Neutrophil (primary cell): ENCODE measurements at regions not wholly inside any gene's neighbourhood (a gene's known extent, or its start where the extent isn't known, plus 50 kb on each side); places are given as distances from the start of the nearest gene placed in this dataset.

Experiments
- H3K27ac ChIP-seq: fragments of 200-600 bp; sonication (generic); 2 replicates; pipeline ENCODE4 v1.5.1; 2016; ENCODE audit warnings: mild to moderate bottlenecking, moderate library complexity
- H3K27me3 ChIP-seq: fragments of 200-600 bp; sonication (generic); 2 replicates; pipeline ENCODE4 v1.6.0; 2016; ENCODE audit warnings: mild to moderate bottlenecking
- H3K36me3 ChIP-seq: fragments of 200-600 bp; sonication (generic); 2 replicates; pipeline ENCODE4 v1.5.1; 2017
- H3K4me1 ChIP-seq, 2 experiments: fragments of 200-600 bp in 1 of 2; sonication (generic) in 1 of 2; 1 replicate in 1 of 2; 2 replicates in 1 of 2; pipeline versions ENCODE4 v1.5.1 to v1.6.1; 2013 to 2016; ENCODE audit warnings: low read depth in 1 of 2, low read length in 1 of 2, mild to moderate bottlenecking in 1 of 2, moderate library complexity in 1 of 2; ENCODE audit not compliant: control insufficient read depth in 1 of 2, insufficient read depth in 1 of 2
- H3K4me3 ChIP-seq, 2 experiments: fragments of 200-600 bp in 1 of 2; sonication (generic) in 1 of 2; 1 replicate in 1 of 2; 2 replicates in 1 of 2; pipeline ENCODE4 v1.5.1; 2013 to 2016; ENCODE audit warnings: low read depth in 1 of 2, low read length in 1 of 2, mild to moderate bottlenecking in 1 of 2, moderate library complexity in 1 of 2
- H3K9me3 ChIP-seq: fragments of 200-600 bp; sonication (generic); 2 replicates; pipeline ENCODE4 v1.5.1; 2016
- CTCF ChIP-seq: fragments of 200-600 bp; sonication (generic); IDR thresholded peaks from 2 replicates; pipeline ENCODE4 v1.5.1; 2016; ENCODE audit warnings: antibody characterized with exemption

- no peaks in the 10 kb centered on the region for H3K27me3 ChIP-seq
- no peaks in the 10 kb centered on the region for H3K36me3 ChIP-seq
- no peak overlapping the region for H3K4me3 ChIP-seq
- no peak for TF ChIP-seq CTCF
- no peaks in the 10 kb centered on the region for H3K9me3 ChIP-seq
- no peak overlapping the region for H3K27ac ChIP-seq
- no peaks in the 10 kb centered on the region for H3K4me1 ChIP-seq
Observed at GRCh38 chr3:96039632-96040031, 774.8 kb upstream of the EPHA6 start.

GRCh38 chr3:96059301-96059700, 755.1 kb upstream of the EPHA6 start:
- Histone ChIP-seq H3K4me1 (no peaks in the 10 kb centered on the region), H3K27me3 (no peaks in the 10 kb centered on the region), H3K36me3 (no peaks in the 10 kb centered on the region), H3K9me3 (no peaks in the 10 kb centered on the region), H3K4me3 (no peak overlapping the region), H3K27ac (no peak overlapping the region)
- no peak for TF ChIP-seq CTCF

GRCh38 chr3:96069065-96069464, 745.3 kb upstream of the EPHA6 start:
- no peaks in the 10 kb centered on the region for H3K9me3 ChIP-seq
- no peaks in the 10 kb centered on the region for H3K4me1 ChIP-seq
- H3K27me3 ChIP-seq = no peaks in the 10 kb centered on the region
- no peak overlapping the region for H3K27ac ChIP-seq
- TF ChIP-seq CTCF = no peak
- H3K4me3 ChIP-seq = no peak overlapping the region
- H3K36me3 ChIP-seq = no peaks in the 10 kb centered on the region

- Histone ChIP-seq H3K9me3 (no peaks in the 10 kb centered on the region), H3K36me3 (no peaks in the 10 kb centered on the region), H3K27me3 (no peaks in the 10 kb centered on the region), H3K27ac (no peak overlapping the region), H3K4me1 (no peaks in the 10 kb centered on the region), H3K4me3 (no peak overlapping the region)
- no peak for TF ChIP-seq CTCF
Observed at GRCh38 chr3:96070678-96071077, 743.7 kb upstream of the EPHA6 start.

GRCh38 chr3:96071097-96071496, 743.3 kb upstream of the EPHA6 start:
- TF ChIP-seq CTCF = no peak

GRCh38 chr3:96072226-96072625, 742.2 kb upstream of the EPHA6 start:
- no peak for TF ChIP-seq CTCF
- Histone ChIP-seq H3K36me3 (no peaks in the 10 kb centered on the region), H3K4me3 (no peak overlapping the region), H3K4me1 (no peaks in the 10 kb centered on the region), H3K27ac (no peak overlapping the region), H3K9me3 (no peaks in the 10 kb centered on the region), H3K27me3 (no peaks in the 10 kb centered on the region)

More at GRCh38 chr3:96071097-96071496, 743.3 kb upstream of the EPHA6 start:
- no peak overlapping the region for H3K4me3 ChIP-seq
- no peaks in the 10 kb centered on the region for H3K9me3 ChIP-seq
- H3K36me3 ChIP-seq = no peaks in the 10 kb centered on the region
- H3K27ac ChIP-seq = no peak overlapping the region
- H3K4me1 ChIP-seq = no peaks in the 10 kb centered on the region
- no peaks in the 10 kb centered on the region for H3K27me3 ChIP-seq
